ENCODE measurements at regions not wholly inside any gene's neighbourhood (a gene's known extent, or its start where the extent isn't known, plus 50 kb on each side); places are given as distances from the start of the nearest gene placed in this dataset.
"Not testable (repeated sequence)": the region's sequence is repeated elsewhere in the genome, so short reads cannot be mapped to it uniquely, and the experiment has no call there.

- no peak for DNase-seq
Observed at GRCh38 chr10:130927157-130927556, 384.4 kb downstream of the TCERG1L start.

GRCh38 chr10:130928306-130928705 lies 383.2 kb downstream of the TCERG1L start:
- DNase-seq = no peak

GRCh38 chr10:130929422-130930325 lies 381.8 kb downstream of the TCERG1L start:
- no peak for DNase-seq

GRCh38 chr10:130930821-130931220 lies 380.7 kb downstream of the TCERG1L start:
- no peak for DNase-seq

GRCh38 chr10:130931256-130931655 lies 380.3 kb downstream of the TCERG1L start:
- DNase-seq = no peak

GRCh38 chr10:130932326-130933007 lies 379.1 kb downstream of the TCERG1L start:
- DNase-seq = no peak

GRCh38 chr10:130933008-130933390 lies 378.5 kb downstream of the TCERG1L start:
- DNase-seq = no peak

GRCh38 chr10:130934293-130935127 lies 377.0 kb downstream of the TCERG1L start:
- no peak for DNase-seq

GRCh38 chr10:130935128-130935439 lies 376.4 kb downstream of the TCERG1L start:
- no peak for DNase-seq

GRCh38 chr10:130935897-130936550 lies 375.5 kb downstream of the TCERG1L start:
- no peak for DNase-seq

GRCh38 chr10:130936851-130937250 lies 374.7 kb downstream of the TCERG1L start:
- DNase-seq = no peak

GRCh38 chr10:130938051-130938450 lies 373.5 kb downstream of the TCERG1L start:
- no peak for DNase-seq

- DNase-seq = not testable (repeated sequence)
Observed at GRCh38 chr10:130938891-130939290, 372.6 kb downstream of the TCERG1L start.

GRCh38 chr10:130941886-130942285 lies 369.6 kb downstream of the TCERG1L start:
- DNase-seq = no peak

GRCh38 chr10:130952086-130952485 lies 359.4 kb downstream of the TCERG1L start:
- no peak for DNase-seq

GRCh38 chr10:130954326-130954905 lies 357.1 kb downstream of the TCERG1L start:
- no peak for DNase-seq

GRCh38 chr10:130956251-130956650 lies 355.3 kb downstream of the TCERG1L start:
- no peak for DNase-seq

- DNase-seq = no peak
Observed at GRCh38 chr10:130957423-130957822, 354.1 kb downstream of the TCERG1L start.

- DNase-seq = no peak
Observed at GRCh38 chr10:130958003-130958402, 353.5 kb downstream of the TCERG1L start.

- no peak for DNase-seq
Observed at GRCh38 chr10:130958981-130959751, 352.4 kb downstream of the TCERG1L start.

- DNase-seq = no peak
Observed at GRCh38 chr10:130959752-130960195, 351.7 kb downstream of the TCERG1L start.

GRCh38 chr10:130960531-130960930 lies 351.0 kb downstream of the TCERG1L start:
- no peak for DNase-seq

Measured in activated CD8-positive, alpha-beta memory T cell treated with anti-CD3 and anti-CD28 coated beads, Interleukin-2, amount 50 U/mL, for 4 hours (primary cell).